ENCODE measurements at regions not wholly inside any gene's neighbourhood (a gene's known extent, or its start where the extent isn't known, plus 50 kb on each side); places are given as distances from the start of the nearest gene placed in this dataset.

DNA sequence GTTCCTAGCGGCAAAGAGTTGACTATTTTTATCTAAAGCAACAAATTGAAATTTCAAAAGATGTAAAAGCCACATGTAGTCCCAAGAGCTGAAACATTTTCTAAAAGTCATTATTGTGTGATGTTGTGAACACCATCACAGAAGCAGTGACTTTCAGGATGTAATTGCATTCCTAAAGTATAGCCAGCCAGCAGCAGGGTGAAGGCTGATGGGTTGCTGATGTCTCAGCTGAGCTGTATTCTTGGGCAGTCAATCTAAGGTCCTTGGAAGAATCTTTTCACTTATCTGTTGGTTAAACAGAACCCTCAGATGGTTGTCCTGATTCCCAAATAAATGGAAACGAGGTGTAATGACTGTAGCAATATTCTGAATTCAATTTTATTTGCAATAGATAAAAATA lies 237.4 kb upstream of the WWC1 start:
- DNase-seq (ENCODE audit: low spot score), result no peak
- TF ChIP-seq, protein P1, sequence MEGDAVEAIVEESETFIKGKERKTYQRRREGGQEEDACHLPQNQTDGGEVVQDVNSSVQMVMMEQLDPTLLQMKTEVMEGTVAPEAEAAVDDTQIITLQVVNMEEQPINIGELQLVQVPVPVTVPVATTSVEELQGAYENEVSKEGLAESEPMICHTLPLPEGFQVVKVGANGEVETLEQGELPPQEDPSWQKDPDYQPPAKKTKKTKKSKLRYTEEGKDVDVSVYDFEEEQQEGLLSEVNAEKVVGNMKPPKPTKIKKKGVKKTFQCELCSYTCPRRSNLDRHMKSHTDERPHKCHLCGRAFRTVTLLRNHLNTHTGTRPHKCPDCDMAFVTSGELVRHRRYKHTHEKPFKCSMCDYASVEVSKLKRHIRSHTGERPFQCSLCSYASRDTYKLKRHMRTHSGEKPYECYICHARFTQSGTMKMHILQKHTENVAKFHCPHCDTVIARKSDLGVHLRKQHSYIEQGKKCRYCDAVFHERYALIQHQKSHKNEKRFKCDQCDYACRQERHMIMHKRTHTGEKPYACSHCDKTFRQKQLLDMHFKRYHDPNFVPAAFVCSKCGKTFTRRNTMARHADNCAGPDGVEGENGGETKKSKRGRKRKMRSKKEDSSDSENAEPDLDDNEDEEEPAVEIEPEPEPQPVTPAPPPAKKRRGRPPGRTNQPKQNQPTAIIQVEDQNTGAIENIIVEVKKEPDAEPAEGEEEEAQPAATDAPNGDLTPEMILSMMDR (IDR thresholded peaks at IDR 0.05; ENCODE audit: extremely low read depth, missing control alignments), result no peak

DNA sequence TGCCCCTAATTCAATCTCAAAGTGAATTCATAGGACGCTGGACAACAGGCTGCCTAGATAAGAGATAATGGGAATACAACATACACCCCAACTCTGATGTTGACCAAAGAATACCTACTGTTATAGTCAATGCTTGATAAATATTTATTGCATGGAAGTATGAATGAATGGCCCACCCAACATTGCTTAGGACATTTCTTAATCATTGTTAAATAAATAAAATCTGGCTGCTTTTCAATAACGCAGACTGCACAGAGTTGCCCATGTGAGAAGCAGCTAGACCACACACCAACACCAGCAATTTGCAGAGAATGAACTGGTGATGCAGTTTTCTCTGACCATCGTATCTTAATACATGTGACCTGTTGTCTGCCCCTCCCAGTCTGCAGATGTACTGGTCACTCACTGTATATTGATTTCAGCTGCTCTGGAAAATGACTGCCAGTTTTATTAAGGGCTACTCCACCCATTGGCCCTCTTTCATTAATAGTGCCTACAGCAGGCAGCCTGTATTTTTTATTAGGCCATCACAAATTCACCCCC lies 236.2 kb upstream of the WWC1 start:
- no peak for DNase-seq (ENCODE audit: low spot score)
- TF ChIP-seq, protein P1 (IDR thresholded peaks at IDR 0.05; ENCODE audit: extremely low read depth, missing control alignments), result no peak

DNA sequence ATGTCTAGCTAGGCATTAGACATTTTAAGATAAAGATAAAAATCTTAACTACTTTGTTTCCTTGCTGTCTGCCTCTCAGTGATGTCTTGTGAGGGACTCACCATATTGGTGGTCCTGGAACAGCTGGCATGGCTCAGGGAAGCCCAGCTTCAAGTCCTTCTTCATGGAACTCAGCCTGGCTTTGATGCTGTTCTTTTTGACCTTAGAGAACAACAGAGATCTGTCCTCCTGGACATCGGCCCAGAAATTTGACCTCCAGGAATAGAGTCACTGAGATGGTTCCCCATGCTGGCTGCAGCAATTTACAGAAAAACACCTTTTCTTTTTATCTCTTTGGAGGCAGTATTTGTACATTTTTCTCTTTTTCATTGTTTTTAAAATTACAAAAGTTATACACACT lies 235.5 kb upstream of the WWC1 start:
- TF ChIP-seq, protein P1 (IDR thresholded peaks at IDR 0.05; ENCODE audit: extremely low read depth, missing control alignments), result no peak

DNA sequence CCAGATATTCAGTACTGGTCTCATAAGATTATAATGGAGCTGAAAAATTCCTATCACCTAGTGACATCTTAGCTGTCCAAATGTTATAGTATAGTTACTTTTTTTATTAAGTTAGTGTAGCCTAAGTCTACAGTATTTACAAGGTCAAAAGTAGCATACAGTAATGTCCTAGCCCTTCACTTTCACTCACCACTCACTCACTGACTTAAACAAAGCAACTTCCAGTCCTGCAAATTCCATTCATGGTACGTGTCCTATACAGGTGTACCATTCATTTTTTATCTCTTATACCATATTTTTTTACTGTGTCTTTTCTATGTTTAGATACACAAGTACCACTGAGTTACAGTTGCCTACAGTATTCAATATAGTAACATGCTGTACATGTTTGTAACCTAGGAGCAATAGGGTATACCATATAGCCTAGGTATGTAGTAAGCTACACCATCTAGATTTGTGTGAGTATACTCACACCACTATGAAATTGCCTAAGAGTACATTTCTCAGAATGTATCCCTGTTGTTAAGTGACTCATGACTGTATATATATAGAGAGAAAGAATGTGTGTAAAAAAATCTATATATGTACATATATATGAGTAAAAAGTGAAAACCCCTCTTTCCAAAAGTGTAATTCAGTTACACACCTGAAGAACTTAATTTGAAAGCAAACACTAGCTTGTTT lies 234.8 kb upstream of the WWC1 start:
- DNase-seq (ENCODE audit: low spot score), result no peak
- TF ChIP-seq, protein P1 (IDR thresholded peaks at IDR 0.05; ENCODE audit: extremely low read depth, missing control alignments), result no peak

More for the DNA sequence above, 235.5 kb upstream of the WWC1 start:
- DNase-seq (ENCODE audit: low spot score), result no peak

DNA sequence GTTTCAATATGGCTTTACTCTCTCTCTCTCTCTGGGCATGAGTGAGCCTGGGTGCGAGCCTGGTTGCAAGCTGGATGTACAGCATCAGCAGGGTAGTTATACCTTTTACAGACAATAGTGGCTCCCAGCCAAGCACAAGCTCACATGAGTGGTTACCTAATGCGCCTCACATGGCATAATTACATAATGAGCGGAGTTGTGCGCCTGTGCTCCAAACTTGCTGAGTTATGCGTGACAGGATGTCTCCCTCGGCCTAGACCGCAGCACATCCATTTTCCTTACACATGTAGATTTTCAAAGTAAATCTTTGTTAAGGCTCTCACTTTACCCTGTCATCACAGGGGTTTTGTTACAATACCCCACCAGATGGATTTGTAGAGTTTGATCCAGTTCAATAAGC lies 233.5 kb upstream of the WWC1 start:
- TF ChIP-seq, protein P1 (IDR thresholded peaks at IDR 0.05; ENCODE audit: extremely low read depth, missing control alignments), result no peak
- no peak for DNase-seq (ENCODE audit: low spot score)

DNA sequence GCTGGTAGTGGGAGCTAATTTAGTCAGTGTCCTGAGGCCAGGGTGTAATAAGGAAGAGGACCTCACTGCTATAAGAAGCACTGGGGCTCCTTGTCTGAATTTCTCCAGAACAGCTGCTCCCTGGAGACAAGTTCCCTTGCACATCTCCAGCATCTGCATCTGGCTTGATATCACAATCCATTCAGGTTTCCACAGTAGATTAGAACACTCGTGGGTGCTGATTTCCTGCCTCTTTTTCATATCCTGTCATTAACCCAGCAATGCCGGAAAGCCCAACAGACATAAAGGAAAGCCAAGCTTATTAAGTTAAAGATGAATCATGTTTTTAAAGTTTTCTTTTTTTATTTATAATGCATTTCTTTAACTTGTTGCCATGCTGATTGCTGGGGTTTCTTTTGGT lies 232.3 kb upstream of the WWC1 start:
- TF ChIP-seq, protein P1 (IDR thresholded peaks at IDR 0.05; ENCODE audit: extremely low read depth, missing control alignments), result no peak
- DNase-seq (ENCODE audit: low spot score), result no peak

DNA sequence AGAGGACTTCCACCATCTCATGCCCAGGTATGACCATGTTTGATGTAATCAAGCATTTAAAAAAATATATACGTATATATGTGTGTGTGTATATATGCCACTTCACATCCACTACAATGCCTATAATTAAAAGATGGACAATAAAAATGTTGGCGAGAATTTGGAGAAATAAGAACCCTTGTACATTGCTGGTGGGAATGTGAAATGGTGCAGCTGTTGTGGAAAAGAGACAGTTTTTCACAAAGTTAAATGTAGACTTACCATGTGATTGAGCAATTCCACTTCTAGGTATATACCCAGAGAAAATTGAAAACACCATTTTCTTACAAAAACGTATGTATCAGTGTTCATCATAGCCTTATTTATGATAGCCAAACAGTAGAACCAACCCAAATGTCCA lies 229.2 kb upstream of the WWC1 start:
- TF ChIP-seq, protein P1 (IDR thresholded peaks at IDR 0.05; ENCODE audit: extremely low read depth, missing control alignments), result no peak
- DNase-seq (ENCODE audit: low spot score), result no peak
